ENCODE measurements at regions not wholly inside any gene's neighbourhood (a gene's known extent, or its start where the extent isn't known, plus 50 kb on each side); places are given as distances from the start of the nearest gene placed in this dataset.

DNA sequence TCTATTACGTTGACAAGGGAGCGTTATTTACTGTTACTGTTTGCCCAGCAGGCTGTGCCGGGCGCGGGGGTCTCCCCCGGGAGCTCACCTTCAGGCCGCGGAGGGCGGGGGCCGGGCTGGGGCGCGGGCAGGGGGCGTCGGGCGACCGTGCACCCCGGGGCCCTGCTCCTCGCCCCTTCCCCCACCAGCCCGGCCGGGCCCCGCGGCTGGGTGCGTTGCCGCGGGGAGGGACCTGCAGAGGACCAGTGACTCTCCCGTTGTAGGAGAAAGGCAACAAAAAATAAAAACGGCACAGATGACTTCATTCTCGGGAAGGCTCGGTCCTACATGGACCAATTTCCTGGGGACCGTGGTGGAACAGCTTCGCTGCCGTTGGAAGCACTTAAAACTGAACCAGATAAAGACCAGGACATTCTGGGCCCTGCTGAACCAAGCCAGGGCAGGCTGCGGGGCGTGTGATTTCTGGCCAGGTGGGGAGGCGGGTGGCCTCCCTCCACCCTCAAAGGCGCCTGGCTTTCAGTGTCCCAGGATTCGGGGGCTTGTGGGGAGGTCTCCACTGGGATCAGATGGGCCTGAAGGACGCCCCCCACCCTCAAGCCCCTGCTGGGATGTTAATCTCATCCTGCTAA, 57.4 kb downstream of the IGLL1 start:
- intact Hi-C loops (cut with DNase I), result no loop called here
- DNase-seq (ENCODE audit: low spot score), result peak; percentile 71

DNA sequence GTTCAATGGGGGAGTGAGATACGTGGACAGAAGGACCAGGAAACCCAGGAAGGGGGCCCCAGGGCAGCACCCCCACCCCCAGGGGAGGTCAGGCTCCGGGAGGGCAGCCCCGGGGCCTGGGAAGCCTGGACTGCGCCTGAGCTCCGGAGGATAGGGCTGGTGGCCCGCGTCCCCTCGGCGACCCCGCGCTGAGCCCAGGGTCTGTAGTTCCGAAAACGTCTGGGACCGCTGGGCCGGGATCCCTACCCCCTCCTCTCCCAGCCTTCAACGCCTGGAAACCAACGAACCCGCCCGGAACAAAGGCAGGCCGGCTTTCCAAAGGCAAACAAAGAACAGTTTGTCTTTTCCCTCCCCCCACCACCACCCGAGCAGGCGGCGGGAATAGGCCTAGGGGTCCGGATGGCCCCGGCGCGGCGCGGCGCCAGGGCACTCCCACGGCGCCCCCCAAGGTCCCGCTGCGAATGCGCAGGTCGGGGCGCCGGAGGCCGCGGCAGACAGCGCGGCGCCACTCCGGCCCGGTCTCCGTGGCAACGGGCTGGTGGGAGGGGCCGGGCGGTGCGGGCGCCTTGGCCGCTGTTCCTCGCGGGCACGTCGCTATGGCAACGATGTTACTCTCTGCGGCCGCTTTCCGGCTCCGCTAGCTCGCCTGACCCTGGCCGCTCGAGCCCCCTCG, 58.5 kb downstream of the IGLL1 start:
- intact Hi-C loops (cut with DNase I), result loop anchor here (2.0 kb wide), 1 partner anchor 17 kb away; no protein-coding TSS in a partner anchor
- peak; percentile 91 for DNase-seq (ENCODE audit: low spot score)

DNA sequence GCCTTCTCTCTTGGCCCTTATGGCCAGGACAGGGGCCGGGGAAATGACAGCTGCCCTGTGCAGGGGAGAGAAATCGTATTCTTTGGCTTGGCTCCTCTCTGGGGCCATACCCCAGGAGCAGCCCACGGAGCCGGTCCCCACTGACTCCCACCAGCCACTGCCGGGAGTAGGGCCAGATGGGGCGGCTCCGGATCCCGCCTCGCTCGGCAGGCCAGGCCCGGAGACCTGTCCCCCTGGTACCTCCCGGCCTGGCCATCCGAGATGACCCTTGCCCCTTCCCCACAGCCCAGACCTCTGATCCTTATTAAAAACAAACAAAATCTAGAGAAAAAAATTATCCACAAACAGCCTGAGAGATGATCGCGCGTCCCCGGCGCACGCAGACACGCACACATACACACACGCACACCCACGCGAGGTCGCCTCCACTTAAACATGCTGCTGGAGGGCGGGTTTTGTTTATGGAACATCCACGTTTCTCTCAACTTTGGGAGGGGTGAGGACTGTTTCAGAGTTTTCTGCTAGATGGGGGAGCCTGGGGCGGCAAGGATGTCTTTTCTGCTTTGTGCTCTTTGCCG, 59.1 kb downstream of the IGLL1 start:
- intact Hi-C loops (cut with DNase I), result loop anchor here (2.0 kb wide), 1 partner anchor 18 kb away; no protein-coding TSS in a partner anchor
- DNase-seq (ENCODE audit: low spot score), result no peak

DNA sequence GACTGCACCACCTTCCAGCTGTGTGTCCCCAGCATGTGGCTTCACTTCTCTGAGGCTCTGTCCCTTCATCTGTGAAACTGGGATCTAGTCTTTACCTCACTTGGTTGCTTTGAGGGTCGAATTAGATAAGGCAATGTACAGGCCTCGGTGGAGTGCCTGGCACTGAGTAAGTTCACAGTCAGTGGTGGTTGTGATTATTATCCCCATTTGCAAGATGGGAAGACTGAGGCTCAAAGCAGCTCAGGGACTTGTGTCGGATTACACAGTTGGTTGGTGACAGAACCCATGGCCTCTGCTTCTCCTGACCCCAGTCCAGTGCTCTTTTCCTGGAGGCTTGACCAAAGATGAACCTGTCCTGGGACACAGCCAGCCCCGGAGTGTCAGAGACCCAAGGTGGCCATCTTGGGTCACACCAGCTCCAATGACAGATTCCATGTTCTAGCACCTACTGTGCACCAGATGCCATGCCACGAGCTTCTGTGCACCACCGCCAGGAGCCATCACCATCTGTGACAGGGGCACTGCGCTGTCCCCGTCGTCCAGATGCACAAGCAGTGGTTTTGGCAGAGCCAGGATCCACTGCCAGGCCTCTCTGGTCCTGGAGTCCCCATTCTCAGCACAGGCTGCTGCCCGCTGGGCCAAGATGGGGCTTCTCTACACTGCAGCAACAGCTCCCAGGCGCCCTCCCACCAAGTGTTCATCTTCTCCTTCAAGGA, 60.5 kb downstream of the IGLL1 start:
- intact Hi-C loops (cut with DNase I), result loop anchor here (2.0 kb wide), 1 partner anchor 19 kb away; no protein-coding TSS in a partner anchor

DNA sequence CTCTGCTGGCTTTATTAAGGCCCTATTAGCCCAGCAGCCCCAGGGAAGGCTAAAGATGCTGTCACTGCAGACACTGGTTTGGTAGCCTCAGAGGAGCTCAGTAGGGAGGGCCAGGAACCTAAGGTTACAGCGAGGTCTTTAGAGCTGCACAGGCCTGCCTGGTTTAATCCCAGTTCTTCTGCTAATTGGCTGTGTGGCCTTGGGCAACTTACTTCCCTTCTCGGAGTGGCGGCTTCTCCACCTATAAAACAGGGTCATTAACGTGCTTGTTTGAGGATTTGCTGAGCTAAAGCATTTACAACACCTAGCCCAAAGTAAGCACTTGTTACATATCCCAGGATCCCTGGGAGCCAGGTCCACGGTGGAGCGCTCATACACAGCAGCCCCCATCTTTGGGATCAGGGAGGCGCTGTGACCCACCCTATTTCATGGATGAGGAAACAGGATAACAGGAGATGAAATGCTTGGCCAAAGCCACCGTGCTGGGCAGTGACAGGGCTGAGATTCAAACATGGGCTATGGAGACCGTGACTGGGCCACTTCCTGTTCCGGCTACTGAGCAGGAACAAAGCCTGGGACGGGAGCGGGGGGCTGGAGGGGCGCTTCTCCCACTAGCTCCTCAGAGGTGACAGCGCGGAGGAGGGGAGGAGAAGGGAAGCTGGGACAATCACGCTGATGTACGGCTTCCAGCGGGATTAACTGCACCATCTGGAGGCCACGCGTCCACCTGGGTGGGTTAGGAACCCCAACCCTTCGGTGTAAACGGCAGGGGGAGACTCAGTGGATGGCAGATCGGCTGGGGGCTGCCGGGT, 61.5 kb downstream of the IGLL1 start:
- DNase-seq (ENCODE audit: low spot score), result no peak
- intact Hi-C loops (cut with DNase I), result no loop called here

More for the DNA sequence above, 60.5 kb downstream of the IGLL1 start:
- no peak for DNase-seq (ENCODE audit: low spot score)

DNA sequence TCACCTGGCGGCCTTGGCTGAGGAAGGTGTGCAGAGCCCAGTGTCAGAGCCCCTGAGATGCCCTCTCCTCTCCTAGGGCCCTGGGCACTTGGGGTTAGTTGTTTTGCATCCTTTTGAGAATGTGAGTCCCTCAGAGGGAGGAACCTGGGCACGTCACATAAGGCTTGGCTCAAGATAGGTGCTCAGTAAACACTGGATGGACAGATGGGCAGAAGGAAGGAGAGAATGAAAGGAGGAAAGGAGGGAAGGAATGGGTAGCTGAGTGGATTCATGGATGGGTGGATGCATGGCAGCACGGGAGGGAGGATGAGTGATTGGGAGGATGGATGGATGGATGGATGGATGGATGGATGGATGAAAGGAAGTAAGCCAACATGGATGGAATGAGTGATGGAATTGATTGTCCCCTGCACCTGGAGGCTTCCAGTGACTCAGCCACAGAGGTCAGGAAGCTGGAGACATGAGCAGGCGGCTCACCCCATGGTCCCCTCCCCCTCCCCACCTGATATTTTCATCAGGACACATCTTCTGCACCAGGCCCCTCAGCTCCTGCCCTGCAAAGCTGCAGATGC, 62.2 kb downstream of the IGLL1 start:
- intact Hi-C loops (cut with DNase I), result no loop called here
- DNase-seq (ENCODE audit: low spot score), result no peak

DNA sequence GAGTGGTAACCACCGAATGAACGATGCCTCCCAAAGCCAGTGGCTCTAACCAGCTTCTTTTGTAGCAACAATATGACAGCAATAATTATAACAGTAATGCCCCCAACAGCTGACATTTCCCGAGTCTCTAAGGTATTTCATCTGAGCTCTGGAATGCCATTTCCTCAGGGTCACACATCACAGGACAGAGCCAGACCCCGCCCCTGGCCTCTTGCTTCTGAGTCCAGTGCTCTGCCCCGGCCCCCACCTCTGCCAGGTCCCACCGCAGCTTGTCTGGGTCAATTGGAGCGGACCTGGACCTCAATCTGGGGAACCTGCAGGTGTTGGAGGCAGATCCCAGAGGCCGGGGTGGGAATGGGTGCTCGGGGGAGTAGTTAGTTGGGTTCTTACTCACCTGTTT, 63.8 kb downstream of the IGLL1 start:
- intact Hi-C loops (cut with DNase I), result no loop called here
- no peak for DNase-seq (ENCODE audit: low spot score)

DNA sequence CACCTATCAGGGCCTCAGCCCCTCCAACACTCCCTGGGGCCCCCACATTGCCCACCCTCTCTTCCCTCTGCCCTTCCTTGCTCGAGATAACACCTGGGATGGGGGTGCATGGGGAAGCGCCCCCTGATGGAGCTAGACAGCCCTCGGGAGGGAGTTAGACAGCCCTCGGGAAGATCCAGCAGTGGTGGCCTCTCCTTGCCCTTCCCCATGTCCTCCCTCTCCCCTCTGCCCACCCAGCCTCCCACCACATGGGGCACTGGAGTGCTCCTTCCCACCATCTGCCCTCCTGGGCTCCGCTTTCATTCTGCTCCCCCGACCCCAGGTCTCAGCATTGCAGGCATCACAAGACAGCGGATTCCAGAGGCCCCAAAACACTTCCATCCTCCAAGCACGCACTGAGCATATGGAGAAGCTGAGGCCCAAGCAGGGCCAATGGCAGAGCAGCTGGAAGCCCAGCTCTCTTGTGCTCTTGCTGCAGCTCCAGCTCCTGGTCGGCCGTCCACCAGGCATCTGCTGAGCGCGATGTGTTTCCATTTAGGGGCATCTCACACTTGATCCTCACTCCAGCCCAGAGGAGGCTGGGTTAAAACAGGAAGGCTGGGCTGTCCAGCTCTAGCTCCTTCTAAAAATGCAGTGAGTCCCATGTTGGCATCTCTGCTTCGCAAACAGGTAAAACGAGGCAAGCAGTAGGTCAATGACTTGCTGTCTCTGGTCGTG, 65.6 kb downstream of the IGLL1 start:
- intact Hi-C loops (cut with DNase I), result no loop called here
- DNase-seq (ENCODE audit: low spot score), result no peak

DNA sequence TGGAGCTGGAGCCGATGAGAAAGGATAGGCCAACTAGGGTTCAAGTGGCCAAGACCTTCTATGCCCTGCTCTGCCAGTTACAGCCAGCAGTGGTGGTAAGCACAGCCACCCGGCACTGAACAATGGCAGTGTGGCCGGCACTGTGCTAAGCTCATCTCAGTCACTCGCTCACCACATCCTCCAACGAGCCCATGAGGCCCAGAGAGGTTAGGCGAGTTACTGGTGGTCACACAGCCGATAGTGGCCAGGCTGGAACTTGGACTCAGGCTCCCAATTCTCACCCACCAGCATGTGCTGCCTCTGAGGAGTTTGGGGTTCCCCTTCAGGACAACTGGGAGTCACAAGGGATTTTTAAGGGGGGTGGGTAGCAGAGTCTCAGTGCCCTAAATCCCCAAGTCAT, 66.4 kb downstream of the IGLL1 start:
- intact Hi-C loops (cut with DNase I), result no loop called here

DNA sequence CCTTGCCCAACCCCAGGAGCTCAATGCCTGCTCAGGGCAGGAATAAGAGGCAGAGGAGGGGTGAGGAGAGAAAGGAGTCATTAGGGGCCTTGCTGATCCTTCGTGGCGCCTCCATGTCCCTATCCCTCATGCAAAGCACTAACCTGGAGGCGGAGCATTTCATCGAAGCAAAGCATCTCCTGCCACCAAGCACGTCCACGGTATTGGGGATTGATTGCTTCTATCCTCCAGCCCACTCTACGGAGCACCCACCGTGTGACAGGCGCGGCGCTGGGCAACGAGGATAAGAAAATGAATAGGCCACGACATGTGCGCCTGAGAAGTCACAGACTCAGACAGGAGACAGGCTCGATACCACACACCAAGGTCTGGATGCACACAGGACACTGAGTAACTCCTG, 67.0 kb downstream of the IGLL1 start:
- intact Hi-C loops (cut with DNase I), result no loop called here
- no peak for DNase-seq (ENCODE audit: low spot score)

More for the DNA sequence above, 66.4 kb downstream of the IGLL1 start:
- no peak for DNase-seq (ENCODE audit: low spot score)

DNA sequence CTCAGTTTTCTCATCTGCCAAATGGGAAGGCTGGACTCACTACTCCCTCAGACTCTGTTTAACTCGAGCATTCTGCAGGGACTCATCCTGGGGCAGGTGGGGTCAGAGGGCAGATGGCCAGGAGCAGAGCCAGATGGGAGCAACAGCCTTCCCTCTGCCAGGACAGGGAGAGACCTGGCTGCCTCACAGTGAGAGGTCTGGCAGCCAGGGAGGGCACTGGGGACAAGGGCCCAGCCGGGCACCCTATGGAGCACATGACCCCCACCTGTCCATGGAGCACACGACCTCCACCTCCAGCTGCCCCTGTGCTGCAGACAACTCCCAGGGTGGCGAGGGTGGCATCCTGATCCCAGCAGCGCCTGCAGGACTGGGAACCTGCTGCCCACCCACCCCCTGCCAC, 67.4 kb downstream of the IGLL1 start:
- intact Hi-C loops (cut with DNase I), result no loop called here
- no peak for DNase-seq (ENCODE audit: low spot score)

DNA sequence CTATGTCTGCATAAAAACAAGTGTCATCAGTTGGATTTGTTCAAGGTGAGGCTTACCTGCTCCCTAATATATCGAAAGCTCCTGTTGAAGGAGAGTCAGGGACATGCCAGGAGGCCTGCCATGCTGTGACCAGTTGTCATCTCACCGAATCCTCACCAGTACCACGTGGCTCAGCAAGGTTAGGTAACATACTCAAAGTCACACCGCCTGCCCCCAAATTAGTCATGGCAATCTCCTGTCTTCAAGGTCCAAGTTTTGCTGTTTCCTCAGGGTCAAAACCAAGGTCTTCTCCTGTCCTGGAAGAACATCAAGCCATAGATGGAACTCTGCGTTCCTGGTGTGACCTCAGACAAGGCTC, 67.8 kb downstream of the IGLL1 start:
- intact Hi-C loops (cut with DNase I), result no loop called here
- DNase-seq (ENCODE audit: low spot score), result no peak

DNA sequence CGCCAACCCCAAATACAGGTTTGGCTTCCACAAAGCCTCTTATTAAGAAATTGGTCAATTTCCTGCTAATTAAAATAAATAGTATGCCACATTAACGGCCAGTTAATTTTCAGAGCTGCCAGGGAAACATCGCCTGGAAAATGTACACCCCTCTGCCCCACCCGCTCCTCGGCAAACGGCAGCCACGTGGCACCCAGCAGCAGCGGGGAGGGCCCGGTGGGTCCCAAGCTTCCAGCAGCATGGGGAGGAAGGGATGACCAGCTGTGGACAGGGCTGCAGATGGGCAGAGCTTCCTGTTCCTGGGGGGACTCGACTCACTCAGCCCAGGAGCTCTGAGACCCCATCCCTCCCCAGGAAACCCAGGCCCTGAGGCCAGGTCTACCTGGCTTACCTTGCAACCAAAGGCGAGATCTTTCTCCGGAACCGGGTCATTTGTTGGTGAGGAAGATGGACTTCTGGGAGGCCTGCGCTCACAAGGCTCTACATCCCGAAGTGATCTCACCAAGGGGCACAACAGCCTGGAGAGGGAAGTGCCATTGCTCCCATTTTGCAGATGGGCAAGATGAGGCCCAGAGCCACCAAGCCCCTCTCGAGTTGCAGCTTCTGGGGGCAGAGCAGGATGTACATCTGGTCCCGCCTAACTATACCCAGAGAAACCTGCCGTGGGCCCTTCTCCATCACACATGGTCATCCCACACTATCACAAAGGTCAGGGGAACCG, 68.3 kb downstream of the IGLL1 start:
- DNase-seq (ENCODE audit: low spot score), result no peak
- intact Hi-C loops (cut with DNase I), result no loop called here

DNA sequence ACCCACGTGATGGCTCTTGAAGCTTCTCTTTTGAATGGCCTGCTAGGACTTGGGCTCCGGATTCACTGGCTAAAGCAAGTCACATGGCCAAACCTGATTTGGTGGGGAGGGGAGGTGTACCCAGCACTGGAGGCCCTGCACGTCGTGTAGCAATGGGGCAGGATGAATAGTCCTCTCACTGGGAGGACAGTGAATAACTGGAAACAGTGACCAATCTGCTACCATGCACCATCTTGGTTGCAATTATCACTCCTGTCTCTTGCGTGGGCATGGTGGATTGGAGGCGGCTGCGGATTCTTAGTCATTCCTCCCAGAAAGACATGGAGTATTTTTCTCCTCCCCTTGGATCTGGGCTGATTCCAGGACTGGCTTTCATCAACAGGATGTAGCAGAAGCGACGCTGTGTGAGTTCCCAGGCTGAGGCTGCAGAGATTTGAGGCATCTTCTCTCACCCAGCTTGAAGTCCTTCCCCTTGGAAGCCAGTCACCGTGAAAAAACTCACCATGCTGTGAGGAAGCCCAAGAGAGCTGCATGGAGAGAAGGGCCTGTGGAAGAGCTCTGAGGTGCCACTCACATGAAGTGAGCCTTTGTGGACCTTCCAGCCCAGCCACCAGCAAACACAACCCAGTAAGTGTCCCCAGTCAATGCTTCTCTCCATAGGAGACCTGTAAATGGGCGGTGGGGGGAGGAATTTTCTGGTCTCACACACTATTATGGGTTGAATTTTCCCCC, 70.4 kb downstream of the IGLL1 start:
- intact Hi-C loops (cut with DNase I), result no loop called here
- DNase-seq (ENCODE audit: low spot score), result no peak

DNA sequence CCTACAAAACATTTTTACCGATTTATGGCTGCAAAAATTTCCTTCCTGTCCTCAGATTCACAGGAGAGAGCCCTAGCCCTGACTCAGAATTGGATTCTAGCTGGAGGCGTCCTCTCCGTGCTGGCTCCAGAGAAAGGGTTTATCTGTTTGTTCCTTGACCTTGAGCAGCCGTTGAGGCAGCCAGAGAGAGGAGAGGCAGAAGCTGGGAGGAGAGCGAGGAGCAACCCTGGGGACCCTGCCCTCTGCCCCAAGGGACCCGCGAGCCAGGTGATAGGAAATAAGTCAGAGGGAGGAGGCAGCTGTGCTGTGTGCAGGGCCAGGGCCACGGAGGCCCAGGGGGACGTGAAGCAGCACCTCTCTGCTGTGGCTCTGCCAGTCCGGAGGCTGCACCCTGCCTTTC, 75.6 kb downstream of the IGLL1 start:
- intact Hi-C loops (cut with DNase I), result no loop called here
- DNase-seq (ENCODE audit: low spot score), result peak; percentile 63

DNA sequence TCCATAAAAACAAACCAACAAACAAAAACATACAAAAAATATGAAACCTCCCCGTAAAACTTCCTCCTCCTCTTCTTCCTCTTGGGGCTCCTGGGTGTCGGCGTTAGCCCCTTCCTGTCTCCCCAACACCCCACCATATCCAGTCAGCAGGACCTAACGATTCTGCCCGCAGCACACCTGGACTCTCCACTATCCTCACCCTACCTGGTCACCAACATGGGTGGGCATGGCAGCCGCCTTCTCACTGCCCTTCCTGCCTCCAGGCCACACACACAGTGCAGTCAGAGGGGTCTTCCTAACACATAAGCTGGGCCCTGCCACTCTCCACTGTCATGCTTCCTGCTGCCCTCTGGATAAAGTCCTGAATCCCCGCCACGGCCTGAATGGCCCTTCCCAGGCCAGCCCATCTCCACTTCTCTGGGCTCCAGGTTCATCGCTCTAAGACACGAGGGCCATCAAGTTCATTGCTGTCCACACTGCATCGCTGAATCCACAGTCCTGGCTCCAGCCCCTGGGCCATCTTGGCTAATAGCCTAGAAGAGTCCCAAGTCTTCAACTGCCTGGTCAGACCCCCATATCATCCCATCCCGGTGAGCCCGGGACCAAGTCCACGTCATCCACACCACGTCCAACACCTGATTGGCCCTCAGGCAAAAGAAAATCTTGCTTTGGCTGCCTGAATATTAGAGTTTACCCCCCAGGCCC, 76.2 kb downstream of the IGLL1 start:
- intact Hi-C loops (cut with DNase I), result no loop called here
- DNase-seq (ENCODE audit: low spot score), result peak; percentile 62

DNA sequence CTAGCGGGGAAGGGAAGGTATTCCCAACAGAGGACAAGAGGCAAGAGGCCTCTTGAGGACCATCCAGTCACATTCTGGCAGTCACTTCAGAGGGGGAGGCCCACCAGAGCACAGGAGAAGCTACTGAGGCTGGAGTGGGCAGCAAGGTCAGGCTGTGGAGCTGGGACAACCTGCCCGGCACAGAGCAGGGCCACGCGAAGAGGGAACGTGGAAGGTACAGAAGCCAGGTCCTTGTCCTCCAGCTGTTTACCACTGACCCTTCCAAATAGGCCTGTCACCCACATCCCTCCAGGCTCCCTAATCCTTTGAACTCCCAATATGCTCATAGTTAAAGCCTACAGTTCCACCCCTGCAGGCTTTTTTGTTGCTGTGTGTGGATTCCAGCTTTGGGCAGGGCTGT, 76.9 kb downstream of the IGLL1 start:
- intact Hi-C loops (cut with DNase I), result no loop called here
- DNase-seq (ENCODE audit: low spot score), result no peak
